Medulla oblongata (tissue), 1 donor: ENCODE measurements at regions not wholly inside any gene's neighbourhood (a gene's known extent, or its start where the extent isn't known, plus 50 kb on each side); places are given as distances from the start of the nearest gene placed in this dataset.

Experiments used
- DNase-seq: peaks from one replicate; pipeline ENCODE4 v3.0.0-alpha.2; 2015; ENCODE audit errors: extremely low spot score

GRCh38 chr4:27184508-27185155, 324.0 kb downstream of the STIM2 start:
- no peak for DNase-seq

- no peak for DNase-seq
Observed at GRCh38 chr4:27186710-27187109, 326.1 kb downstream of the STIM2 start.

GRCh38 chr4:27187786-27188185, 327.1 kb downstream of the STIM2 start:
- DNase-seq: no peak

GRCh38 chr4:27189683-27190082, 329.0 kb downstream of the STIM2 start:
- no peak for DNase-seq

GRCh38 chr4:27191592-27191991, 331.0 kb downstream of the STIM2 start:
- DNase-seq: no peak

- no peak for DNase-seq
Observed at GRCh38 chr4:27194599-27195176, 334.0 kb downstream of the STIM2 start.

GRCh38 chr4:27198246-27198645, 337.6 kb downstream of the STIM2 start:
- no peak for DNase-seq

- no peak for DNase-seq
Observed at GRCh38 chr4:27198971-27199370, 338.3 kb downstream of the STIM2 start.

GRCh38 chr4:27206009-27206408, 345.4 kb downstream of the STIM2 start:
- DNase-seq: no peak

GRCh38 chr4:27210956-27211355, 350.3 kb downstream of the STIM2 start:
- no peak for DNase-seq

- no peak for DNase-seq
Observed at GRCh38 chr4:27214010-27214409, 353.4 kb downstream of the STIM2 start.

- DNase-seq: no peak
Observed at GRCh38 chr4:27215220-27215826, 354.7 kb downstream of the STIM2 start.

- DNase-seq: no peak
Observed at GRCh38 chr4:27217261-27217769, 356.7 kb downstream of the STIM2 start.

- DNase-seq: no peak
Observed at GRCh38 chr4:27218013-27218412, 357.4 kb downstream of the STIM2 start.

GRCh38 chr4:27223326-27223725, 362.7 kb downstream of the STIM2 start:
- DNase-seq: no peak

- DNase-seq: no peak
Observed at GRCh38 chr4:27233531-27233930, 372.9 kb downstream of the STIM2 start.

GRCh38 chr4:27234306-27234899, 373.8 kb downstream of the STIM2 start:
- DNase-seq: no peak

GRCh38 chr4:27239641-27240040, 379.0 kb downstream of the STIM2 start:
- DNase-seq: no peak

- DNase-seq: no peak
Observed at GRCh38 chr4:27242217-27242616, 381.6 kb downstream of the STIM2 start.

GRCh38 chr4:27245216-27245615, 384.6 kb downstream of the STIM2 start:
- DNase-seq: no peak

- DNase-seq: no peak
Observed at GRCh38 chr4:27248829-27249228, 388.2 kb downstream of the STIM2 start.

GRCh38 chr4:27251771-27252170, 391.1 kb downstream of the STIM2 start:
- no peak for DNase-seq
